Panc1 (cell line): ENCODE measurements at regions not wholly inside any gene's neighbourhood (a gene's known extent, or its start where the extent isn't known, plus 50 kb on each side); places are given as distances from the start of the nearest gene placed in this dataset.

Experiments used
- ATAC-seq: fragments of 200-7000 bp; cut with Tn5 transposase; 2 replicates; pipeline ENCODE4 v1.9.1; 2020; ENCODE audit warnings: mild to moderate bottlenecking, moderate library complexity
- BruUV-seq: library from RNA; stranded (reverse); fragments of 400-500 nt; replicated peaks from 2 replicates; lab custom pipeline; 2021; lab: Mats Ljungman, UMichigan
- CTCF ChIA-PET: fragments of 300-600 bp; sonication (Branson Sonifier 250); formaldehyde crosslinking; loops from one replicate; lab custom pipeline; 2022; ENCODE audit warnings: antibody characterized with exemption; lab: Charles Lee
- POLR2A ChIA-PET: fragments of 300-600 bp; sonication (Branson Sonifier 250); formaldehyde crosslinking; loops from one replicate; lab custom pipeline; 2022; ENCODE audit warnings: antibody characterized with exemption; lab: Charles Lee
- DNase-seq: peaks from one replicate; pipeline ENCODE4 v3.0.0-alpha.2; 2010; ENCODE audit warnings: low read depth, low spot score
- H3K27ac ChIP-seq: 2 replicates; pipeline ENCODE4 v1.5.1; 2011; ENCODE audit warnings: mild to moderate bottlenecking, low read length, inconsistent platforms
- H3K27me3 ChIP-seq: fragments of 200-500 bp; sonication (Bioruptor generic); 2 replicates; pipeline ENCODE4 v1.6.0; 2014; ENCODE audit warnings: low read length, inconsistent platforms; ENCODE audit not compliant: control insufficient read depth, insufficient read depth
- H3K36me3 ChIP-seq: fragments of 200-500 bp; sonication (Bioruptor generic); 2 replicates; pipeline ENCODE4 v1.5.1; 2014; ENCODE audit warnings: inconsistent platforms, mild to moderate bottlenecking, low read length, moderate library complexity; ENCODE audit not compliant: control insufficient read depth, insufficient read depth
- H3K4me1 ChIP-seq: 2 replicates; pipeline ENCODE4 v1.5.1; 2011; ENCODE audit warnings: inconsistent platforms, mild to moderate bottlenecking, low read length, moderate library complexity; ENCODE audit not compliant: control insufficient read depth, insufficient read depth
- H3K4me3 ChIP-seq, 2 experiments: 2 replicates each; pipeline ENCODE4 v1.5.1; 2011 to 2012; ENCODE audit warnings: low read depth in 2 of 2, low read length in 2 of 2, mild to moderate bottlenecking in 2 of 2, inconsistent platforms in 1 of 2, moderate library complexity in 1 of 2
- H3K9me3 ChIP-seq: fragments of 200-500 bp; sonication (Bioruptor generic); 2 replicates; pipeline ENCODE4 v1.5.1; 2014; ENCODE audit warnings: low read depth, mild to moderate bottlenecking, inconsistent platforms, low read length, moderate library complexity; ENCODE audit not compliant: control insufficient read depth, insufficient read depth
- POLR2AphosphoS5 ChIP-seq: IDR thresholded peaks from 2 replicates; pipeline ENCODE4 v1.6.1; 2012; ENCODE audit warnings: mild to moderate bottlenecking, low read depth, low read length, moderate library complexity
- SIN3A ChIP-seq: IDR thresholded peaks from 2 replicates; pipeline ENCODE4 v1.6.1; 2012; ENCODE audit warnings: low read depth, mild to moderate bottlenecking, low read length, moderate library complexity, borderline replicate concordance; ENCODE audit not compliant: insufficient read depth
- TCF7L2 ChIP-seq: IDR thresholded peaks from 2 replicates; pipeline ENCODE4 v1.6.1; 2011; ENCODE audit warnings: mild to moderate bottlenecking, low read depth, low read length, inconsistent platforms
- in situ Hi-C: cut with HindIII; loops from 2 replicates; pipeline ENCODE4 v1.10.0; 2016; ENCODE audit warnings: low sequenced_read_pairs, low pct_unique_long_range_greater_than_20kb
- intact Hi-C: fragments of 100-400 bp; cut with micrococcal nuclease; formaldehyde crosslinking; loops from one replicate; pipeline ENCODE4 v1.10.0; 2022; ENCODE audit not compliant: unreplicated experiment
- TF ChIP-seq, protein P1 (sequence below): fragments of 450-650 bp; IDR thresholded peaks from 2 replicates; pipeline ENCODE4 v1.5.1; 2017; ENCODE audit warnings: mild to moderate bottlenecking
- TF ChIP-seq, protein P2 (sequence below), 2 experiments: IDR thresholded peaks; 2 replicates each; pipeline ENCODE4 v1.6.1; 2011 to 2012; ENCODE audit warnings: low read depth in 2 of 2, control low read depth in 1 of 2, low read length in 1 of 2, mild to moderate bottlenecking in 1 of 2, moderate library complexity in 1 of 2; ENCODE audit not compliant: insufficient read depth in 1 of 2

DNA sequence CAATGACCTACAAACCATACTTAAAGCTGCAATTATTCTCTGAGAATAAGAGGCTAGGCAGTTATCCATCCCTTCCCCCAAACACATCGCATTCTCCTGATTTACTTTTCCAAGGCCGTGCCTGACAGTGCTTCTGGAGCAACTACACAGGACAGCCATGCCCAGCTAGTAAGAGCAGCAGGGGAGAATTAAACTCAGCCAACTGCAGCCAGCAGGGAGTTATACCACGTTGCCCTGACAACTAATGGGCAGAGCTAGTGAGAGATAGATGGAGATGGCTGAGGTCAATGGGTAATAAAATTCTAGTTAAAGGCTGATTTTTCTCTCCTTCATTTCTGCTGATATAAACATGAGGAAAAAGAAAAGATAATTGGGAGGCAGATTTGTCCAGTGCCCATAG, 193.8 kb upstream of the PPP2R3A start:
- Histone ChIP-seq H3K4me1 (no peaks in the 10 kb centered on the region), H3K27me3 (no peaks in the 10 kb centered on the region), H3K9me3 (no peaks in the 10 kb centered on the region), H3K4me3 (no peak overlapping the region), H3K27ac (no peak overlapping the region), H3K36me3 (no peaks in the 10 kb centered on the region)
- intact Hi-C loops (no loop called here), in situ Hi-C loops (no loop called here)
- no TSS peak for BruUV-seq
- TF ChIP-seq POLR2AphosphoS5 (no peak), TCF7L2 (no peak), SIN3A (no peak)
- TF ChIP-seq, protein P1, sequence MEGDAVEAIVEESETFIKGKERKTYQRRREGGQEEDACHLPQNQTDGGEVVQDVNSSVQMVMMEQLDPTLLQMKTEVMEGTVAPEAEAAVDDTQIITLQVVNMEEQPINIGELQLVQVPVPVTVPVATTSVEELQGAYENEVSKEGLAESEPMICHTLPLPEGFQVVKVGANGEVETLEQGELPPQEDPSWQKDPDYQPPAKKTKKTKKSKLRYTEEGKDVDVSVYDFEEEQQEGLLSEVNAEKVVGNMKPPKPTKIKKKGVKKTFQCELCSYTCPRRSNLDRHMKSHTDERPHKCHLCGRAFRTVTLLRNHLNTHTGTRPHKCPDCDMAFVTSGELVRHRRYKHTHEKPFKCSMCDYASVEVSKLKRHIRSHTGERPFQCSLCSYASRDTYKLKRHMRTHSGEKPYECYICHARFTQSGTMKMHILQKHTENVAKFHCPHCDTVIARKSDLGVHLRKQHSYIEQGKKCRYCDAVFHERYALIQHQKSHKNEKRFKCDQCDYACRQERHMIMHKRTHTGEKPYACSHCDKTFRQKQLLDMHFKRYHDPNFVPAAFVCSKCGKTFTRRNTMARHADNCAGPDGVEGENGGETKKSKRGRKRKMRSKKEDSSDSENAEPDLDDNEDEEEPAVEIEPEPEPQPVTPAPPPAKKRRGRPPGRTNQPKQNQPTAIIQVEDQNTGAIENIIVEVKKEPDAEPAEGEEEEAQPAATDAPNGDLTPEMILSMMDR: no peak
- TF ChIP-seq, protein P2, sequence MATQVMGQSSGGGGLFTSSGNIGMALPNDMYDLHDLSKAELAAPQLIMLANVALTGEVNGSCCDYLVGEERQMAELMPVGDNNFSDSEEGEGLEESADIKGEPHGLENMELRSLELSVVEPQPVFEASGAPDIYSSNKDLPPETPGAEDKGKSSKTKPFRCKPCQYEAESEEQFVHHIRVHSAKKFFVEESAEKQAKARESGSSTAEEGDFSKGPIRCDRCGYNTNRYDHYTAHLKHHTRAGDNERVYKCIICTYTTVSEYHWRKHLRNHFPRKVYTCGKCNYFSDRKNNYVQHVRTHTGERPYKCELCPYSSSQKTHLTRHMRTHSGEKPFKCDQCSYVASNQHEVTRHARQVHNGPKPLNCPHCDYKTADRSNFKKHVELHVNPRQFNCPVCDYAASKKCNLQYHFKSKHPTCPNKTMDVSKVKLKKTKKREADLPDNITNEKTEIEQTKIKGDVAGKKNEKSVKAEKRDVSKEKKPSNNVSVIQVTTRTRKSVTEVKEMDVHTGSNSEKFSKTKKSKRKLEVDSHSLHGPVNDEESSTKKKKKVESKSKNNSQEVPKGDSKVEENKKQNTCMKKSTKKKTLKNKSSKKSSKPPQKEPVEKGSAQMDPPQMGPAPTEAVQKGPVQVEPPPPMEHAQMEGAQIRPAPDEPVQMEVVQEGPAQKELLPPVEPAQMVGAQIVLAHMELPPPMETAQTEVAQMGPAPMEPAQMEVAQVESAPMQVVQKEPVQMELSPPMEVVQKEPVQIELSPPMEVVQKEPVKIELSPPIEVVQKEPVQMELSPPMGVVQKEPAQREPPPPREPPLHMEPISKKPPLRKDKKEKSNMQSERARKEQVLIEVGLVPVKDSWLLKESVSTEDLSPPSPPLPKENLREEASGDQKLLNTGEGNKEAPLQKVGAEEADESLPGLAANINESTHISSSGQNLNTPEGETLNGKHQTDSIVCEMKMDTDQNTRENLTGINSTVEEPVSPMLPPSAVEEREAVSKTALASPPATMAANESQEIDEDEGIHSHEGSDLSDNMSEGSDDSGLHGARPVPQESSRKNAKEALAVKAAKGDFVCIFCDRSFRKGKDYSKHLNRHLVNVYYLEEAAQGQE (IDR thresholded peaks at IDR 0.05; ENCODE audit: insufficient read depth in 1 of 2, low read depth in 2 of 2, low read length in 1 of 2): no peak
- CTCF ChIA-PET: no interaction called here
- ATAC-seq (no peak), DNase-seq (no peak)
- POLR2A ChIA-PET: no interaction called here

DNA sequence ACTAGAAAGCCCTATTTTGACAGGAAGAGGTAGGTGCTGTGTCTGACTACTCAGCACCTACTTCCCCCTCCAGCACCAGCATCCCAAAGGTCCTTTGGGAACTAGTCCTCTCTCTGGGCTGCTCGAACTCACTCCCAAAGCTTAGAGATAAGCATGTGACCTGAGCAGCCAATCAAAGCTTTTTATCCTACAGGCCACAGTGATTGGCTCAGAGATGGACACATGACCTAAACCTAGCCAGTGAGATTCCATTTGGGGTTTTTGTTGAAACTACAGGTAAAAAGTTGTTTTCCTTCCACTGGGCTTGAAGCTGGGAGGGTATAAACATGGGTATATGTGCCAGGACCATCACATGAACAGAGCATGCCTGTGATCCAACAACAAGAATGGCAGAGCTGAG, 186.5 kb upstream of the PPP2R3A start:
- in situ Hi-C loops: no loop called here
- CTCF ChIA-PET: no interaction called here
- DNase-seq: no peak
- Histone ChIP-seq H3K27me3 (no peaks in the 10 kb centered on the region), H3K36me3 (no peaks in the 10 kb centered on the region), H3K27ac (no peak overlapping the region), H3K4me3 (no peak overlapping the region), H3K9me3 (no peaks in the 10 kb centered on the region), H3K4me1 (no peaks in the 10 kb centered on the region)
- no peak for ATAC-seq
- BruUV-seq: no TSS peak
- POLR2A ChIA-PET: no interaction called here
- intact Hi-C loops: no loop called here
- no peak for TF ChIP-seq POLR2AphosphoS5
- TF ChIP-seq, protein P2 (IDR thresholded peaks at IDR 0.05; ENCODE audit: insufficient read depth in 1 of 2, low read depth in 2 of 2, low read length in 1 of 2): no peak
- TF ChIP-seq, protein P1: no peak
